HCT116 (cell line): ENCODE measurements at regions not wholly inside any gene's neighbourhood (a gene's known extent, or its start where the extent isn't known, plus 50 kb on each side); places are given as distances from the start of the nearest gene placed in this dataset.

Experiments
- EGR1 ChIP-seq: IDR thresholded peaks from 2 replicates; pipeline ENCODE4 v1.6.1; 2012; ENCODE audit warnings: low read depth
- EZH2 ChIP-seq: fragments of 200-600 bp; sonication (generic); IDR thresholded peaks from 2 replicates; pipeline ENCODE4 v1.6.1; 2017; ENCODE audit warnings: antibody characterized with exemption, mixed run types
- EZH2phosphoT487 ChIP-seq: fragments of 200-600 bp; IDR thresholded peaks from 2 replicates; pipeline ENCODE4 v1.6.1; 2018; ENCODE audit warnings: antibody characterized with exemption, borderline replicate concordance
- MAX ChIP-seq: IDR thresholded peaks from 2 replicates; pipeline ENCODE4 v1.6.1; 2012
- POLR2AphosphoS5 ChIP-seq: IDR thresholded peaks from 2 replicates; pipeline ENCODE4 v1.6.1; 2011; ENCODE audit warnings: mild to moderate bottlenecking, low read depth, low read length, moderate library complexity
- RAD21 ChIP-seq: IDR thresholded peaks from 2 replicates; pipeline ENCODE4 v1.6.1; 2012; ENCODE audit warnings: low read depth, mild to moderate bottlenecking
- REST ChIP-seq: IDR thresholded peaks from 2 replicates; pipeline ENCODE4 v1.6.1; 2012; ENCODE audit warnings: low read depth
- SIN3A ChIP-seq: IDR thresholded peaks from 2 replicates; pipeline ENCODE4 v1.6.1; 2012; ENCODE audit warnings: low read depth
- SRF ChIP-seq: IDR thresholded peaks from 2 replicates; pipeline ENCODE4 v1.6.1; 2012; ENCODE audit warnings: low read depth
- TCF7L2 ChIP-seq: IDR thresholded peaks from 2 replicates; pipeline ENCODE4 v1.7.0; 2011; ENCODE audit warnings: borderline replicate concordance, inconsistent platforms; ENCODE audit not compliant: insufficient read depth, insufficient read length; ENCODE audit errors: extremely low read depth
- TF ChIP-seq, protein P1 (sequence below), 3 experiments: fragments of 200-600 bp in 1 of 3; sonication (generic) in 1 of 3; IDR thresholded peaks in 2 of 3; conservative IDR thresholded peaks in 1 of 3; 2 replicates each; pipeline ENCODE4 v1.5.1; 2012 to 2017; ENCODE audit warnings: low read depth in 2 of 3, low read length in 2 of 3, antibody characterized with exemption in 1 of 3, borderline replicate concordance in 1 of 3, control low read depth in 1 of 3, mild to moderate bottlenecking in 1 of 3, mixed read lengths in 1 of 3, mixed run types in 1 of 3, moderate library complexity in 1 of 3; ENCODE audit not compliant: insufficient read depth in 1 of 3
- TF ChIP-seq, protein P2 (sequence below): IDR thresholded peaks from 2 replicates; pipeline ENCODE4 v1.6.1; 2012

- TF ChIP-seq, protein P1, sequence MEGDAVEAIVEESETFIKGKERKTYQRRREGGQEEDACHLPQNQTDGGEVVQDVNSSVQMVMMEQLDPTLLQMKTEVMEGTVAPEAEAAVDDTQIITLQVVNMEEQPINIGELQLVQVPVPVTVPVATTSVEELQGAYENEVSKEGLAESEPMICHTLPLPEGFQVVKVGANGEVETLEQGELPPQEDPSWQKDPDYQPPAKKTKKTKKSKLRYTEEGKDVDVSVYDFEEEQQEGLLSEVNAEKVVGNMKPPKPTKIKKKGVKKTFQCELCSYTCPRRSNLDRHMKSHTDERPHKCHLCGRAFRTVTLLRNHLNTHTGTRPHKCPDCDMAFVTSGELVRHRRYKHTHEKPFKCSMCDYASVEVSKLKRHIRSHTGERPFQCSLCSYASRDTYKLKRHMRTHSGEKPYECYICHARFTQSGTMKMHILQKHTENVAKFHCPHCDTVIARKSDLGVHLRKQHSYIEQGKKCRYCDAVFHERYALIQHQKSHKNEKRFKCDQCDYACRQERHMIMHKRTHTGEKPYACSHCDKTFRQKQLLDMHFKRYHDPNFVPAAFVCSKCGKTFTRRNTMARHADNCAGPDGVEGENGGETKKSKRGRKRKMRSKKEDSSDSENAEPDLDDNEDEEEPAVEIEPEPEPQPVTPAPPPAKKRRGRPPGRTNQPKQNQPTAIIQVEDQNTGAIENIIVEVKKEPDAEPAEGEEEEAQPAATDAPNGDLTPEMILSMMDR (IDR thresholded peaks at IDR 0.05 in 2 of 3, conservative IDR thresholded peaks at IDR 0.05 in 1 of 3; ENCODE audit: borderline replicate concordance in 1 of 3, insufficient read depth in 1 of 3, low read depth in 2 of 3, low read length in 2 of 3) = no peak
- TF ChIP-seq MAX = no peak
- TF ChIP-seq EZH2phosphoT487 = no peak
- TF ChIP-seq EGR1 = no peak
- TF ChIP-seq POLR2AphosphoS5 = no peak
- TF ChIP-seq TCF7L2 = no peak
- TF ChIP-seq EZH2 = no peak
- no peak for TF ChIP-seq SIN3A
- TF ChIP-seq RAD21 = no peak
- TF ChIP-seq SRF = no peak
- no peak for TF ChIP-seq REST
- TF ChIP-seq, protein P2, sequence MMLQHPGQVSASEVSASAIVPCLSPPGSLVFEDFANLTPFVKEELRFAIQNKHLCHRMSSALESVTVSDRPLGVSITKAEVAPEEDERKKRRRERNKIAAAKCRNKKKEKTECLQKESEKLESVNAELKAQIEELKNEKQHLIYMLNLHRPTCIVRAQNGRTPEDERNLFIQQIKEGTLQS = no peak
Measured at GRCh38 chr11:127149410-127149809, 148.8 kb upstream of the KIRREL3 start.
